Activated CD8-positive, alpha-beta memory T cell treated with anti-CD3 and anti-CD28 coated beads for 48 hours (primary cell): ENCODE measurements at regions not wholly inside any gene's neighbourhood (a gene's known extent, or its start where the extent isn't known, plus 50 kb on each side); places are given as distances from the start of the nearest gene placed in this dataset.
"Not testable (repeated sequence)": the region's sequence is repeated elsewhere in the genome, so short reads cannot be mapped to it uniquely, and the experiment has no call there.

Experiments used
- DNase-seq, 3 experiments: peaks; one replicate each; pipeline ENCODE4 v3.0.0-alpha.2; 2020; ENCODE audit warnings: low read depth in 2 of 3, low spot score in 2 of 3

DNA sequence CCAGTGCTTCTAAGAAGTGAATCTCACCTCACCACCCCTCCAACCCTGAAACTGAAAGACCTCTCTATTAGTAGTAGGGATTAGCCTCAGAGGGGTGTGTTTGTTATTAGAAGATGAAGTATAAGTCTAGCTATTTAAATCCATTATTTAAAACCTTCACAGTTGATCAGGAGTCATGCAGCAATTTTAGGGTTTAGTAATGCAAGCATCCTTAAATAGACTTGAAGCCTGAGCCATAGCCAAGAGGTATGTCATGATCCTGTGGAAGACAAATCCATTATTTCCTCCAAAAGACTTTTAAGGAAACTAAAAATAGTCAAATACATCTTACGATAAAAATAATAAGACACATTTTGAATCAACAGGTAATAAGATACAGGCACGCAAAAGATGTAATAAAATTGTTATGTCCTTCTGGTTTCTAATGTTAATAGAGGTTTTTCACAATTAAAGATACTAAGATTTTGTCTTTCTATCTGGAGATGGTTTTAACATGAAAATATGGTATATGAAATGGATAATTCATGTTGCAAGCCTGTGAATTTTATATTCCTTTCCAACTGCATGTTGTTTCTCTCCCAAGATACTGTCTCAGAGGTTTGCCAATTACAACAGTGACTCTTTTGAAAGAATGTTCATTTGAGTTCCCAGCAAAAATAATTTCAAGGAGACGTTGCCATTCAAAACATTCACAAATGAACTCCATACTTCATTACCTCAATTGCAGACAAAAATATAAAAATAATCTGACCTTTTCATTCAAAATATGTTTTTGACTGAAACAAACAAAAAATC is 68.0 kb downstream of the LUZP4 start:
- DNase-seq = no peak

DNA sequence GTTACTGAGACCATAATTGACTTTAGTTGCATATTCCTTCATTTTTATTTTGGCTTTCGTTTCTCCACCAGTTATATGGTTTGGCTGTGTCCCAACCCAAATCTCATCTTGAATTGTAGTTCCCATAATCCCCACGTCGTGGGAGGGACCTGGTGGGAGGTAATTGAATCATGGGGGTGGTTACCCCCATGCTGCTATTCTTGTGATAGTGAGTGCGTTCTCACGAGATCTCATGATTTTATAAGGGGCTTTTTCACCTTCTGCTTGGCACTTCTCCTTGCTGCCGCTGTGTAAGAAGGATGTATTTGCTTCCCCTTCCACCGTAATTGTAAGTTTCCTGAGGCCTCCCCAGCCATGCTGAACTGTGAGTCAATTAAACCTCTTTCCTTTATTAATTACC is 70.0 kb downstream of the LUZP4 start:
- not testable (repeated sequence) for DNase-seq

DNA sequence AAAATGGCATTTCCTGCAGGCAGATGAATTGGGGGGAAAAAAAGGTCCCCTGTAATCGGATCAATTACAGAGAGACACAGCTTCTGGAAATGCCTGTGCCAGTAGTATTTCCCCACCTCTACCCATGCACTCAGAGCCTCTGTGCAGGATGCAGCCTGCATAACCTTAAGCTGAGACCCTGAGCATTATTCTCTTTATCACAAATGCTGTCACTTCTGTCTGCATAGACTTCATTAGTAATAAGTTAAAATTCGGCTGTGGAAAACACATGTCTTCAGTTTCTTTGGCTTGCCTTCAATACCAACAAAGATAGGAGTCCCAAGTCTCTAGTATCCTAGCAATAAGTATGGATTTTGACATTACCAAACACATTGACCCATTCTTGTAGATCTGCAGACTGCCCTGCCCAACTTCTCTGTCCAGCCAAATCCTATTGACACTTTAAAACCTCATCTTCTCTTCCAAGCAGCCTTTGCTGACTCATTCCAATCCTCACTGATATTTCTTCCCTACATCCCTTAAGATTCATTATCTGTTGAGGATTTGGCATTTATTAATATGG is 70.8 kb downstream of the LUZP4 start:
- no peak for DNase-seq

DNA sequence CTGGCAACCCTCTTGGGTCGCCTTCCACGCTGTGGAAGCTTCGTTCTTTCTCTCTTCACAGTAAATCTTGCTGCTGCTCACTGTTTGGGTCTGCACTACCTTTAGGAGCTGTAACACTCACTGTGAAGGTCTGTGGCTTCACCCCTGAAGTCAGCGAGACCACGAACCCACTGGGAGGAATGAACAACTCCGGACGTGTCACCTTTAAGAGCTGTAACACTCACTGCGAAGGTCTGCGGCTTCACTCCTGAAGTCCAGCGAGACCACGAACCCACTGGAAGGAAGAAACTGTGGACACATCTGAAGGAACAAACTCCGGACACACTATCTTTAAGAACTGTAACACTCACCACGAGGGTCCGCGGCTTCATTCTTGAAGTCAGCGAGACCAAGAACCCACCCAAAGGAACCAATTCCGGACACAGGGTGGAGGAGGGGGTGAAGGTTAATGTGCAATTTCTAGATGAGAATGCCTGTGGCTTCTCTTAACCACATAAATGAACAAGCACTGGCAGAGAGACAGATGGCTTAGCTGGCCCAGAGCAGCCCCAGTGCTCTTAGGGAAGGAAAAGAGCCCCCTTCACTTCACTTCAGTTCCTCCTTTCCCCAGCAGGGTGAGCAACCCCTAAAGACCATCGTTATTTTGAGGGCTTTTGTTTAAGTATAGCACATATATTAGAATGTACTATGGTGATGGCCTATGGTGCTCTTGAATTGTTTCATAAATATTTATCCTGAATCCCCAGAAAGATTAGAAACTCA is 73.0 kb downstream of the LUZP4 start:
- DNase-seq = peak in 1 of 3 experiments; percentile 0

DNA sequence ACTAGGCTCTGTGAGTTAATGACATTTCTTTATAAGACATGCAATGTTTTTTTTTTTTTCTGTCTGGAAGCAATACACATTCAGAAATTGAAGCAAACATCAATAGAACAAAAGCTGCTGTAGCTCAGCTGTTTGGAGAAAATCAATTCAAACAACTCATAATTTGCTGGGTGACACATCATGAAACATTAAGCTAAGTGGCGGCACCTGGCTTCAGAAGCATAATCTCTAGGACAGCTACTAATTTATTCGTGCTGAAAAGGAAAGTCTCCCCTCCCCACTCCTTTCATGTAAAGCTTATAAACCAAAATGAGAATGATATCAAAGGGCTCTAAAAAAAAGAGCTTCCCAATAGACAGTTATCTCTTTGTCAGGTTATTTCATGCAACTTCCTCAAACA is 73.9 kb downstream of the LUZP4 start:
- DNase-seq = no peak

DNA sequence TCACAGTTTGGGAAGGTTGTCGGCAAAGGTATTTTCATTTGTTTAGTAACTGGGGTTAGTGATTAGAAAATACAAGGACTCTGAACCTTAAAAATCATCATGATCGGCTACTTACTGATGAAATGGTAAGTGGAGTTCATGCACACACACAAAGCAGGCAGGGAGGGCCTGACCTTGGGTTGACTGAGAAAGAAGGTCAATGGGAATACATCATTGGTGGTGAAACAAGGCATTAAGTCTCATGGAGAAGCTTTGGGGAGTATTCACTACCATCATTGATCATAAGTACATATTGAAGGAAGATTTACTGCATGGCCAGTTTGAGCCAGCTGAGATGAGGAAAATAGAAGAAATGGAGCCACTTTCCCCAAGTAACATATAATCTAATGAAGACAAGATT is 74.4 kb downstream of the LUZP4 start:
- no peak for DNase-seq

DNA sequence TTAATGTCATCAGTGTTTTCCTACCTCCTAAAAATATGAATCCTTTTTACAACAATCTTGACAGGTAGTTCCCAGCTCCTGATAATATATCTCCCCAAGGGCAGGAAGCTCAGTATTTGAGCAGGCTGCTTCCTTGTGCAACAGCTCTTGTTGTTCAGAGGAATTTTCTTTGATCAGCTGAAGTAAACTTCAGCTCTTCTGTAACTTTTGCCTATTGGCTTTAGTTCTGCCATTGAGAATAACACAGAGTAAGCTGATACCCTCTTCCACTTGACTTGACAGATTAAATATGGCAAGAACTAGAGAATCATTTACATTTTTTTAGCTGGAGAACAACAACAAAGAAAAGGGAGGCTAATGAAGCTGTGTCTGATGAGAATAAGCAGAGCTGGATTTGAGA is 75.2 kb downstream of the LUZP4 start:
- DNase-seq = no peak

DNA sequence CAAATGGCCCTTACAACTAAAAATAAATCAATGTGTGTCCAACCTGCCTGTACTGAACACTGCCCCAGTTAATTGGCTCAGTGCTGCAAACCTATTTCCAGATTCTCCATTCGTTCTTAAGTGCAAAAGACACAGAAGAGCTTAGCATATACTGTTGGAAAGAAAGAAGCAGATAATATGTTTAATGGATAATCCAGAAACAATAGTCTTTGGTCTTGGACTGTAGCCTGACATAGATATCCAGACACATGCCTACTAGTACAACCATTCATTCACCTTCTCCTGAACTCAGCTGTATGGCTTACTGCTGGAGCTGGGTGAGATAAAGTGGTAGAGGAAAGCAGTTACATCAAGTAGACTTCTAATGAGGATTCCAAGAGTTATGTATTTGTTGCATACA is 77.0 kb downstream of the LUZP4 start:
- no peak for DNase-seq

DNA sequence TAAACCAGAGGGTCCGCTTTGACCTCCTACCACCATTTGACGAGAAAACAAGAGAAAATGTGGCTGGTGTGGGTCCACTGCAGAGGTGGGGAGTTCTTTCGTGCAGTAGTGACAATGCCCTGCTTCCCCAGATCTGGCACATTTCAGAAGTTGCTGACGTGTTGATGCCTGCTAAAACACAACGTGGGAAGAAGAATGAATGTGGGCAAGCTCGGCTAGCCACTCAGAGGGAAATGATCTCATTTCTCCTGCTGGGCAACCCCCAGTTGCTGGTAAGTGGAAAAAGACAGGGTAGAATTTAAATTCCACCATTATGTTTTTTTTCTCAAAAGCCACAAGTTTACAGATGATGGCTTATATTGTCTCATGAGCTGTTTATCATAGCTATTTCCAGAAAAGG is 77.9 kb downstream of the LUZP4 start:
- DNase-seq = no peak

DNA sequence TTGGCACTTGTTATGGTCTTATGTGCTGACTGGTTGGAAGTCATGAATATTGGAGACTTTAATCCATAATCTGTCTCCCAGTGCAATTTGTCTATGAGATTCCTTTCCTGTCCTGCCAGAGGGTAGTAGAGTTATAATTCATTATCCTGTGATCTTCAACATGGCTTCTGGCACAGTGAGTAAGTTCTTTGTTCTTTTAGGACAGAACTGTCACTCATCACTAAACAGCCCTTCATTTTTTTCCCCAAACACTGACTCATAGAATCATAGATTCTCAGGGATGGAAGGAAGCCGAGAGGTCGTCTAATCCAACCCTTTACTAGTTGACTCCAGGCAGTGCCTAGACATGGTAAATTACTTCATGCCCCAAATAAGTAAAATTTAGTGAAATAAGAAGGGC is 78.4 kb downstream of the LUZP4 start:
- no peak for DNase-seq

DNA sequence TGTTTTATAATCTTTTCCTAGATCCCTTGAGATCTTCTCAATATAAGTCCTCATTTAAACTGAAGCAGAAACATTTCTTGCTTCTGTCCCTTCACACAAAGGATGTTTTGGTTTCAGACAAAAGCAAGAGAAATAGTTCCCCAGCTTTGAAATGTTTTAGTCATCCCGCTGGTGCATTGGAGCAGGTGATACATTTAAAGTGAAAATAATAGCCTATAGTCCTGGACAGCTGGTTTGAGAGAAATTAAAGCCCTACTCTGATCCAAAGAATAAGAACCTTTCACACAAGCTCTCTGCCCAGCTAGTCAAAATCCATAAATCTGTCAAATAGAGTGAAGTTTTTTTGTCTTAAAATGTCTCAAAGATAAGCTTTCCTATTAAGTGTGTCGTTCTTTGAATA is 79.4 kb downstream of the LUZP4 start:
- no peak for DNase-seq

DNA sequence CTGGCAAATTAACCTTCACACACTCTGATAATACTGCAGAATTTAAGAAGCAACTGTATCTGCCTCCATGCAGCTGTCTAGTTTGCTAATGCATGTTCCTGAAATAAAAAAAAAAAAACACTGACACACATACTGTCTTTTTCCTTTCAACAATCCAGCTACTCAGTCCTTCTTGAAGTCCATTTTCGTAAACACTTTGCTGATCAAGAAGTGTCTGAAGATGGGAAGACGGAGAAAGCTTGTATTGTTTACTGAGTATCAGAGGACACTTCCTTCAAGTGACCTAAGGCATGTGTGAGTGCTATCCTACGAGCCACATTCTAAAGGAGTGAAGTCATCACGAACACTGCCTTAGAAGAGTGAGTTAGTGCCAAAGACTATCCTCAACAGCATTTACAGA is 82.6 kb downstream of the LUZP4 start:
- DNase-seq = no peak

DNA sequence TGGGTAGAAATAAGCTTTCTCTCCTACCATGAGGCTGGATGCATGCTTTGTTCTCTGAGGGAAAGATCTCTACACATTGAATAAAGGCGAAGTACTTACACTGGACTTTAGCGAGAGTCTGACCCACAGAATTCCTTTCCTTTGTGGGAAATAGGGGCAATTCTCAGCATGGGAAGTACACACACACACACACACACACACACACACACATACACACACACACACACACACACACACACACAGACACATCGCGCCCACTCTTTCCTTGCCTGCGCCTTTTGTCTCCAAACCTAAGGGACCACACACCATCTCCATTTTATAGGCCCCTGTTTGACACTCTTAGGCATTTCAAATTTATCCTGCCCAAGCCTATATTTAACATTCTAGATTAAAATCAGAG is 83.8 kb downstream of the LUZP4 start:
- no peak for DNase-seq

DNA sequence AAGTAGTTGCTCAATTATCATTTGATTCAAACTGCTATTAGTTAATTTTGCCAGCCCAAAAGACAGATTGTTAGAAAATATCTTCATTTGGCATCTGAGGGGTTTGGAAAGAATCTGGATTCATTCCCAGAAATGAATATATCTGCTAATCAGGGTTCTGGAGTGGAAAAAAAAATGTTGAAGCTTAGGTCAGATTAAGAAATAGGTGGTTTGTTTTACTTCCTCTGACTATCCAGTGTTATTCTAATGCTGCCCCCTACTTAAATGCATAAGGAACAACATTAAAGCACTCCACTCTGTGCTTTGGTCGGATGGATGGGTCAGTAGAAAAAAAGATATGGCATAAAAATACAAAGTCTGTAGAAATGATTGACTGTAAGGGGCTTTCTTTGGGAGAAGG is 89.0 kb downstream of the LUZP4 start:
- no peak for DNase-seq

DNA sequence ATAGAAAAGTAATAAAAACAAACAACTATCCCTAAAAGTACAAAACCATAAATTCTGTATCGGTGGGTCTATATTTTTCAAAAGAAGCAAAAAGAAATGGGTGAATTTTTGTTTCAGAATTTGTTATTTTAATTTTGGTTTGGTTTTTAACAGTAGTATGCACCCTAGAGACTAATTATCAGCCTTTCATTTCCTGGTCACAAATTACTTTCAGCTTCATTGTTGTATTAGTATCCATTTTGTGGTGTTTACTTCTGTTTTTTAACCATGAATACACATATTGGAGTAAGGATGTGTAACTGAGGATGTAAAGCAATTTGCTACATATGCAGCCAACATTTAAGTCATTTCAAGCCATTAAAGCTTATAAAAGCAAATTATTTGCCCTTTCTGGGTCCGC is 97.8 kb downstream of the LUZP4 start:
- no peak for DNase-seq

DNA sequence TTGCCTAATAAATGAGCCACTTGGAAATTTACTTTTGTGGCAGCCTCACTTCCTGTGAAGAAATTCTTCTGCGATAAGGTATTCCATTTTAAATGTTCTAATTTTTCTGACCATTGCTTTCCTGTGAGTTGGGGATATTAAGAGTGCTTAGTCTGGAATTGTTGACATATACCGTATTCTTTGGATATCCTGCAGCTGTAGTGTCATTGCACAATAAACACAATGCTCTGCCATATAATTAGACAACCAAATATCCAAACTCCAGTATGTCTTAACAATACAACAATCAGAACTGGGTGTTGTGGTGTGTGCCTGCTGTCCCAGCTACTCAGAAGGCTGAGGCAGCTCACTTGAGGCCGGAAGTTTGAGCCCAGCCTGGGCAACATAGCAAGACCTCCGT is 99.4 kb downstream of the LUZP4 start:
- DNase-seq = no peak

DNA sequence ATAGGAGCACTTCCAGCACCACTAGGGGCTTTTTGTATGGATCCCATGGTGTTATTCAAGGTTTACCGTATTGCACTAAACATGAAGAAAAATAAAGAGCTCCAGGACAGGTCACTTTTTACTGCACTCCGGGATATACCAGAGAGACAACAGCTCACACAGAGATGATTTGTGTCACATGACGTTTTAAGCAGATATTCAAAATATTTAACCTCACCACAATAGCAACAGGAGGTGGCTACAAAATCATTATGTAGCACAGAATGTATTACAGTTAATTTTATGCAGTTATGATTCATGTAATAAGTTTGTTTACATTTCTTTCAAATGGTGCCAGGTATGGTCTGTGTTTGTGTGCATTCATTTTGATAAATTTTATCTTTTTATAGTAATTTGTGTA is 100.6 kb downstream of the LUZP4 start:
- no peak for DNase-seq

DNA sequence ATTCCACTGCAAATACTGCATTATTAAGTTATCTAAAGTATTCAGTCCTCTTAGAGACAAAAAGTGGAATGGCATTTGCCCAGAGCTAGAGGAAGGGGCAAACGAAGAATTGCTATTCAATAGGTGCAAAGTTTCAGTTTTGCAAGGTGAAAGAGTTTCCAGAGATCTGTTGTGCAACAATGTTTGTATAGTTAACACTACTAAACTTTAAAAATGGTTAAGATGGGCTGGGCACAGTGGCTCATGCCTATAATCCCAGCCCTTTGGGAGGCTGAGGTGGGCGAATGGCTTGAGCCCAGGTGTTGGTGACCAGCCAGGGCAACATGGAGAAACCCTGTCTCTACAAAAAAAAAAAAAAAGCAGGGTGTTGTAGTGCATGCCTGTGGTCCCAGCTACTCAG is 102.5 kb downstream of the LUZP4 start:
- no peak for DNase-seq

DNA sequence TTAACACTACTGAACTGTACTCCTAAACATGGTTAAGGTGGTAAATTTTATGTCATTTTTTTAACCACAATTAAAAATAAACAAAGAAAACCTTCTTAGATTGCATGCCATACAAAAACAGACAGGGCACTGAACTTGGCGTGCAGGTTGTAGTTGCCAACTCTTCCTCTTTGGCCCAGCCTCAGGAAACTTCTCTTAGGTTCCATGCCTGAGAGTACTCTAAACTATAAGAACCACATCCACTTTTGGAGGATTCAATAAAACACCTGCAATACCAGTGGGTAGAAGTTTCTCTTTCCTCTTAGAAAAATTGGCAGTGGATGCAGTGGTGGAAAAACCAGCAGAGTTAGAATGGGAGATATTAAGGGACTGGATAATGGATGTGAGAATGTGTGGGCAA is 103.4 kb downstream of the LUZP4 start:
- no peak for DNase-seq

DNA sequence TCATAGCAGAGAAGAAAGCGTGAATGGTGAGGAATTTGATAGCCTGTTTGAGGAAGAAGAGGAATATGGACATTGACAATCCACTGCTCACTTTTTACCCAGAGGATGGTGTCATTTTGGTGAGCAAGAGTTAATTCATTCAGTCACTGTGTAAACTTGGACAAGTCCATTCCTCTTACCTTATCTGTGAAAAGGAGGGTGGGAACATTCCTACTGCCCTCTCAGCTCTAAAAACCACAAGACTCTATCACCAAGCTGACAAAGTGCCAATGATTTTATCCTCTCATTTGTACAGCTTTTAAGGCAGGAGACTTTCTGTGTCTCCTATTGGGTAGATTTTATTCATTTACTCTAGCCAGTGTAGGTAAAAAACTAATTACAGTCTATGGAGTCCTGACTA is 103.8 kb downstream of the LUZP4 start:
- DNase-seq = no peak

DNA sequence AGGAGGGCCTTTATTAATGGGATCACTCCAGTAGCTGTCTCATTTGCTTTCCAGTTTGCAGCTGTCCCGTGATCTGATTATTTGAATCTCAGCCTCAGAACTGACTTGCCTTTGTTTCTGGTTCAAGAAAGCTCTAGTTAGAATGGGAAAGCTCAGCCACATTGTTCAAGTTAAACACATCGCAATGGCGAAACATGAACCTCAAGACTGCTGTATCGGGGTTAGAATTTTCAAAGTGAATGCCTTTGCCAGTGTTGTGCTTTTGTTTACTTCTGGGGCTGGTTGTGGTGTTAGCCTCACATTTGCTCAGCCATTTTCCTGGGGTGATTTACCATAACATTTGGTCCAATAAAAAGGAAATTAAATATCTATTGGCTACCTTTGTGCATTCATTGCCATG is 105.3 kb downstream of the LUZP4 start:
- not testable (repeated sequence) for DNase-seq

DNA sequence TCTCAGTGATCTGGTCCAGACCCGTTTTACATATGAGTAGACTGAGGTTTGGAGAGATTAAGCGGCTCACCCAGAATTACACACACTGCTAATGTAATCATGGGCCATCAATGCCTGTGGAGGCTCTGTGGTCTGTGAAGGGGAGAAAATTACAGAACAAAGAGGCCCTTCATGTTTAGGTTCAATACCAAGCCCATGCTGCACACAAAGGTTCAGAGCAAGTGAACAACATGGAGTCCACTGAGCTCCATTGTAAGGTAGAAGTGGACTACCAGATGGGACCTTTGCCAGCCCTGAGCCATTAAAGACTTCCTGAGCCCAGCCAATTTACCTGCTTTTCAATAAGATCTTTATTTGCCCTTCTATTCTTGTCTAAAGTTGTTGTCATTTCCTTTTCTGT is 109.8 kb downstream of the LUZP4 start:
- no peak for DNase-seq
